HepG2 (cell line): ENCODE measurements at regions not wholly inside any gene's neighbourhood (a gene's known extent, or its start where the extent isn't known, plus 50 kb on each side); places are given as distances from the start of the nearest gene placed in this dataset.

ENCODE experiments used
- ATAC-seq: fragments of 200-7000 bp; cut with Tn5 transposase; 3 replicates; pipeline ENCODE4 v1.9.1; 2020; ENCODE audit warnings: mild to moderate bottlenecking, moderate library complexity
- BruUV-seq: library from RNA; stranded (reverse); fragments of 400-500 nt; replicated peaks from 2 replicates; lab custom pipeline; 2021; lab: Mats Ljungman, UMichigan
- CTCF ChIA-PET: fragments of 300-600 bp; formaldehyde crosslinking; extraction: SDS; loops from one replicate; lab custom pipeline; 2021; ENCODE audit warnings: low total read pairs, inconsistent platforms, low intra/inter-chr PET ratio; lab: Yijun Ruan, JAX
- POLR2A ChIA-PET: fragments of 350-600 bp; sonication (Branson Sonifier 250); formaldehyde crosslinking; loops from one replicate; lab custom pipeline; 2020; ENCODE audit warnings: antibody characterized with exemption, inconsistent platforms; lab: Yijun Ruan, JAX
- DNase-seq: peaks from one replicate; pipeline ENCODE4 v3.0.0-alpha.2; 2015; ENCODE audit warnings: low spot score
- FAIRE-seq: peaks from 3 replicates; lab custom pipeline; 2011; peaks lifted over from hg19 to GRCh38; lab: Jason Lieb, UNC
- H2AFZ ChIP-seq: one replicate; pipeline ENCODE4 v1.6.1; 2011; ENCODE audit warnings: low read length, inconsistent platforms
- H3K27ac ChIP-seq: fragments of 300-600 bp; 3 replicates; pipeline ENCODE4 v1.8.0; 2011; ENCODE audit warnings: mixed run types, mild to moderate bottlenecking, mixed read lengths, low read length, inconsistent platforms; ENCODE audit not compliant: insufficient read depth; ENCODE audit errors: extremely low read length
- H3K27me3 ChIP-seq, 2 experiments: fragments of 200-600 bp in 1 of 2; 2 replicates in 1 of 2; 3 replicates in 1 of 2; pipeline versions ENCODE4 v1.6.0 to v1.8.0; 2011; ENCODE audit warnings: low read length in 2 of 2, mild to moderate bottlenecking in 2 of 2, moderate library complexity in 2 of 2, inconsistent platforms in 1 of 2; ENCODE audit not compliant: insufficient read depth in 2 of 2, control insufficient read depth in 1 of 2
- H3K36me3 ChIP-seq, 2 experiments: fragments of 200-600 bp in 1 of 2; replicated peaks in 1 of 2; 2 replicates in 1 of 2; 3 replicates in 1 of 2; pipeline versions ENCODE4 v1.5.1 to v1.8.0; 2011; ENCODE audit warnings: low read length in 2 of 2, inconsistent platforms in 1 of 2; ENCODE audit not compliant: insufficient read depth in 2 of 2, control insufficient read depth in 1 of 2
- H3K4me1 ChIP-seq: 2 replicates; pipeline ENCODE4 v1.5.1; 2012; ENCODE audit warnings: low read length, inconsistent platforms; ENCODE audit not compliant: insufficient read depth
- H3K4me2 ChIP-seq: 2 replicates; pipeline ENCODE4 v1.6.0; 2011; ENCODE audit warnings: low read depth, low read length, inconsistent platforms
- H3K4me3 ChIP-seq, 3 experiments: fragments of 200-600 bp in 1 of 3; sonication (generic), shearing (Covaris generic) in 1 of 3; replicated peaks in 1 of 3; 2 replicates each; pipeline ENCODE4 v1.5.1; 2011 to 2016; ENCODE audit warnings: low read length in 3 of 3, inconsistent platforms in 2 of 3, low read depth in 2 of 3, mild to moderate bottlenecking in 2 of 3, control low read depth in 1 of 3, mixed read lengths in 1 of 3; ENCODE audit not compliant: insufficient read depth in 1 of 3
- H3K79me2 ChIP-seq: one replicate; pipeline ENCODE4 v1.6.1; 2011; ENCODE audit warnings: low read length, inconsistent platforms; ENCODE audit not compliant: insufficient read depth
- H3K9ac ChIP-seq: 2 replicates; pipeline ENCODE4 v1.6.0; 2011; ENCODE audit warnings: mild to moderate bottlenecking, low read depth, low read length, inconsistent platforms; ENCODE audit not compliant: insufficient read depth
- H3K9me3 ChIP-seq: 2 replicates; pipeline ENCODE4 v1.5.1; 2012; ENCODE audit warnings: mild to moderate bottlenecking, low read length
- H4K20me1 ChIP-seq: 2 replicates; pipeline ENCODE4 v1.6.0; 2011; ENCODE audit warnings: inconsistent platforms, mild to moderate bottlenecking, low read length, moderate library complexity; ENCODE audit not compliant: insufficient read depth
- ETV5 ChIP-seq: IDR thresholded peaks from 2 replicates; pipeline ENCODE4 v1.6.1; 2018; ENCODE audit warnings: missing biosample characterization, missing genetic modification reagents, inconsistent platforms, borderline replicate concordance
- NCOR1 ChIP-seq: fragments of 200-600 bp; sonication (generic); IDR thresholded peaks from 2 replicates; pipeline ENCODE4 v1.7.0; 2017; ENCODE audit warnings: antibody characterized with exemption, low read length, borderline replicate concordance
- PHF21A ChIP-seq: sonication (generic); formaldehyde crosslinking; IDR thresholded peaks from 2 replicates; pipeline ENCODE4 v1.5.0; 2020; ENCODE audit warnings: mild to moderate bottlenecking, missing genetic modification reagents
- SMAD3 ChIP-seq: sonication (generic); formaldehyde crosslinking; IDR thresholded peaks from 2 replicates; pipeline ENCODE4 v1.4.0; 2020; ENCODE audit warnings: missing genetic modification reagents
- ZNF256 ChIP-seq: sonication (generic); formaldehyde crosslinking; conservative IDR thresholded peaks from 2 replicates; pipeline ENCODE4 v1.4.0; 2020; ENCODE audit warnings: missing genetic modification reagents
- ZNF660 ChIP-seq: sonication (generic); formaldehyde crosslinking; IDR thresholded peaks from 2 replicates; pipeline ENCODE4 v1.5.1; 2020; ENCODE audit warnings: mild to moderate bottlenecking, low read depth, missing genetic modification reagents, borderline replicate concordance
- ZSCAN30 ChIP-seq: sonication (generic); formaldehyde crosslinking; IDR thresholded peaks from 2 replicates; pipeline ENCODE4 v1.5.0; 2020; ENCODE audit warnings: mild to moderate bottlenecking, missing genetic modification reagents
- WGBS: methylation state at CpG from one replicate; pipeline ENCODE4 v1.1.6; 2017; ENCODE audit warnings: low lambda C conversion rate; 5-methylcytosine and 5-hydroxymethylcytosine counted together
- in situ Hi-C: cut with HindIII; loops from 2 replicates; pipeline ENCODE4 v1.10.0; 2017; ENCODE audit warnings: low pct_unique_long_range_greater_than_20kb; ENCODE audit not compliant: extremely low pct_ligation_motif_present
- intact Hi-C: fragments of 100-400 bp; cut with micrococcal nuclease; formaldehyde crosslinking; loops from one replicate; pipeline ENCODE4 v1.10.0; 2022; ENCODE audit not compliant: unreplicated experiment
- TF ChIP-seq, protein P1 (sequence below): sonication (generic); formaldehyde crosslinking; IDR thresholded peaks from 2 replicates; pipeline ENCODE4 v1.4.0; 2020; ENCODE audit warnings: missing genetic modification reagents, low read depth, mild to moderate bottlenecking, borderline replicate concordance
- TF ChIP-seq, protein P2 (sequence below): sonication (generic); formaldehyde crosslinking; IDR thresholded peaks from 2 replicates; pipeline ENCODE4 v1.4.0; 2020; ENCODE audit warnings: missing genetic modification reagents

DNA sequence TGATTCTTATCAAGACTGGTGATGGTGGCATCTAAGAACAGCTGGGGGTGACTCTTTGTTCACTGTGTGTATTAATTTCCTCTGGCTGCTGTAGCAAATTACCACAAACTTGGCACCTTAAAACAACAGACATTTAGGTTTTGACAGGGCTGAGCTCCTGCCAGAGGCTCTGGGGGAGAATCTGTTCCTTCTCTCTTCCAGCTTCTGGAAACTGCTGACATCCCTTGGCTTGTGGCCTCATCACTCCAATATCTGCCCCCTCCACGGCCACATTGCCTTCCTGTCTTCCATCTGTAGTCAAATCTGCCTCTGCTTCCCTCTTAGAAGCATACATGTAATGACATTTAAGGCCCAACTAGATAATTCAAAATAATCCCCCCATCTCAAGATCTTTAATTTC lies 274.9 kb downstream of the PRL start:
- TF ChIP-seq, protein P1, sequence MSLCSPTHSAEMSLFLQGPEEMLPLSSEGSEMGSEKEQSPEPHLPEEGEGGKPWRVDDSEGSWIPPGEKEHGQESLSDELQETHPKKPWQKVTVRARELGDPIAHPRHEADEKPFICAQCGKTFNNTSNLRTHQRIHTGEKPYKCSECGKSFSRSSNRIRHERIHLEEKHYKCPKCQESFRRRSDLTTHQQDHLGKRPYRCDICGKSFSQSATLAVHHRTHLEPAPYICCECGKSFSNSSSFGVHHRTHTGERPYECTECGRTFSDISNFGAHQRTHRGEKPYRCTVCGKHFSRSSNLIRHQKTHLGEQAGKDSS (CRISPR knock-in tag), result no peak
- TF ChIP-seq NCOR1 (no peak), SMAD3 (CRISPR knock-in tag) (no peak), ZNF256 (CRISPR knock-in tag) (no peak), ZNF660 (CRISPR knock-in tag) (no peak), PHF21A (CRISPR knock-in tag) (no peak), ETV5 (CRISPR knock-in tag) (no peak), ZSCAN30 (no peak)
- TF ChIP-seq, protein P2, sequence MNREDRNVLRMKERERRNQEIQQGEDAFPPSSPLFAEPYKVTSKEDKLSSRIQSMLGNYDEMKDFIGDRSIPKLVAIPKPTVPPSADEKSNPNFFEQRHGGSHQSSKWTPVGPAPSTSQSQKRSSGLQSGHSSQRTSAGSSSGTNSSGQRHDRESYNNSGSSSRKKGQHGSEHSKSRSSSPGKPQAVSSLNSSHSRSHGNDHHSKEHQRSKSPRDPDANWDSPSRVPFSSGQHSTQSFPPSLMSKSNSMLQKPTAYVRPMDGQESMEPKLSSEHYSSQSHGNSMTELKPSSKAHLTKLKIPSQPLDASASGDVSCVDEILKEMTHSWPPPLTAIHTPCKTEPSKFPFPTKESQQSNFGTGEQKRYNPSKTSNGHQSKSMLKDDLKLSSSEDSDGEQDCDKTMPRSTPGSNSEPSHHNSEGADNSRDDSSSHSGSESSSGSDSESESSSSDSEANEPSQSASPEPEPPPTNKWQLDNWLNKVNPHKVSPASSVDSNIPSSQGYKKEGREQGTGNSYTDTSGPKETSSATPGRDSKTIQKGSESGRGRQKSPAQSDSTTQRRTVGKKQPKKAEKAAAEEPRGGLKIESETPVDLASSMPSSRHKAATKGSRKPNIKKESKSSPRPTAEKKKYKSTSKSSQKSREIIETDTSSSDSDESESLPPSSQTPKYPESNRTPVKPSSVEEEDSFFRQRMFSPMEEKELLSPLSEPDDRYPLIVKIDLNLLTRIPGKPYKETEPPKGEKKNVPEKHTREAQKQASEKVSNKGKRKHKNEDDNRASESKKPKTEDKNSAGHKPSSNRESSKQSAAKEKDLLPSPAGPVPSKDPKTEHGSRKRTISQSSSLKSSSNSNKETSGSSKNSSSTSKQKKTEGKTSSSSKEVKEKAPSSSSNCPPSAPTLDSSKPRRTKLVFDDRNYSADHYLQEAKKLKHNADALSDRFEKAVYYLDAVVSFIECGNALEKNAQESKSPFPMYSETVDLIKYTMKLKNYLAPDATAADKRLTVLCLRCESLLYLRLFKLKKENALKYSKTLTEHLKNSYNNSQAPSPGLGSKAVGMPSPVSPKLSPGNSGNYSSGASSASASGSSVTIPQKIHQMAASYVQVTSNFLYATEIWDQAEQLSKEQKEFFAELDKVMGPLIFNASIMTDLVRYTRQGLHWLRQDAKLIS (CRISPR knock-in tag), result no peak
- TF ChIP-seq, all 625 proteins: peak for 0
- FAIRE-seq, result no peak
- intact Hi-C loops, result no loop called here

More for the DNA sequence above, 274.9 kb downstream of the PRL start:
- Histone ChIP-seq H3K27me3 (no peaks in the 10 kb centered on the region), H3K79me2 (no peaks in the 10 kb centered on the region), H3K36me3 (no peaks in the 10 kb centered on the region), H3K4me2 (no peak overlapping the region), H3K4me3 (no peak overlapping the region), H4K20me1 (no peaks in the 10 kb centered on the region), H2AFZ (no peak overlapping the region), H3K9me3 (peaks cover 10% of the 10 kb centered on the region), H3K4me1 (no peaks in the 10 kb centered on the region), H3K9ac (no peak overlapping the region), H3K27ac (no peak overlapping the region)
- in situ Hi-C loops, result no loop called here
- ChIA-PET CTCF (no interaction called here), POLR2A (no interaction called here)
- BruUV-seq, result no TSS peak
- no peak for DNase-seq
- ATAC-seq, result no peak
- 0% methylated on average over 1 of the region's 1 CpG for WGBS
